NCI-H2107 treated with DMSO at 0.1 percent for 48 hours (cell line): ENCODE measurements at regions not wholly inside any gene's neighbourhood (a gene's known extent, or its start where the extent isn't known, plus 50 kb on each side); places are given as distances from the start of the nearest gene placed in this dataset.
A peak's percentile ranks its signal among the peaks of the same experiment; 100 is the strongest.

ENCODE experiments used
- DNase-seq: peaks from one replicate; lab custom pipeline; 2025; ENCODE audit not compliant: unreplicated experiment; lab: John Stamatoyannopoulos, UW

- DNase-seq: no peak
Measured at GRCh38 chr10:78919181-78919966, 149.4 kb upstream of the ZMIZ1 start.

GRCh38 chr10:78920011-78920410 lies 148.8 kb upstream of the ZMIZ1 start:
- DNase-seq: no peak

GRCh38 chr10:78921895-78922294 lies 146.9 kb upstream of the ZMIZ1 start:
- no peak for DNase-seq

- no peak for DNase-seq
Measured at GRCh38 chr10:78923647-78924318, 145.0 kb upstream of the ZMIZ1 start.

GRCh38 chr10:78924319-78925003 lies 144.3 kb upstream of the ZMIZ1 start:
- DNase-seq: peak; percentile 67

GRCh38 chr10:78925275-78925674 lies 143.5 kb upstream of the ZMIZ1 start:
- no peak for DNase-seq

GRCh38 chr10:78925800-78926319 lies 142.9 kb upstream of the ZMIZ1 start:
- no peak for DNase-seq

GRCh38 chr10:78927257-78927995 lies 141.3 kb upstream of the ZMIZ1 start:
- DNase-seq: peak; percentile 22

- DNase-seq: no peak
Measured at GRCh38 chr10:78928330-78928729, 140.4 kb upstream of the ZMIZ1 start.

GRCh38 chr10:78929541-78929940 lies 139.2 kb upstream of the ZMIZ1 start:
- no peak for DNase-seq

- no peak for DNase-seq
Measured at GRCh38 chr10:78931321-78932053, 137.3 kb upstream of the ZMIZ1 start.

- no peak for DNase-seq
Measured at GRCh38 chr10:78932054-78932386, 136.7 kb upstream of the ZMIZ1 start.

GRCh38 chr10:78932861-78933260 lies 135.9 kb upstream of the ZMIZ1 start:
- no peak for DNase-seq

GRCh38 chr10:78933828-78934531 lies 134.8 kb upstream of the ZMIZ1 start:
- no peak for DNase-seq

- no peak for DNase-seq
Measured at GRCh38 chr10:78934532-78934898, 134.3 kb upstream of the ZMIZ1 start.

- DNase-seq: no peak
Measured at GRCh38 chr10:78934994-78935602, 133.7 kb upstream of the ZMIZ1 start.

- DNase-seq: no peak
Measured at GRCh38 chr10:78935697-78936407, 132.9 kb upstream of the ZMIZ1 start.

- no peak for DNase-seq
Measured at GRCh38 chr10:78936412-78937342, 132.1 kb upstream of the ZMIZ1 start.
